Activated CD8-positive, alpha-beta T cell treated with anti-CD3 and anti-CD28 coated beads for 36 hours (primary cell): ENCODE measurements at regions not wholly inside any gene's neighbourhood (a gene's known extent, or its start where the extent isn't known, plus 50 kb on each side); places are given as distances from the start of the nearest gene placed in this dataset.

Experiments
- ATAC-seq: fragments of 200-7000 bp; cut with Tn5 transposase; one replicate; pipeline ENCODE4 v1.10.0; 2021; ENCODE audit warnings: mild to moderate bottlenecking, moderate library complexity
- CTCF ChIA-PET: fragments of 350-600 bp; sonication (Branson Sonifier 250); formaldehyde crosslinking; loops from one replicate; lab custom pipeline; 2021; ENCODE audit warnings: antibody characterized with exemption; lab: Charles Lee
- POLR2A ChIA-PET: fragments of 350-600 bp; sonication (Branson Sonifier 250); formaldehyde crosslinking; loops from one replicate; lab custom pipeline; 2021; ENCODE audit warnings: antibody characterized with exemption; lab: Charles Lee
- DNase-seq: peaks from one replicate; pipeline ENCODE4 v3.0.0-alpha.2; 2020
- H3K27ac Mint-ChIP-seq: one replicate; pipeline ENCODE4 v1.8.0; 2021; ENCODE audit warnings: mild to moderate bottlenecking, mixed read lengths
- H3K27me3 Mint-ChIP-seq: one replicate; pipeline ENCODE4 v1.8.0; 2021; ENCODE audit warnings: mixed read lengths
- H3K36me3 Mint-ChIP-seq: one replicate; pipeline ENCODE4 v1.8.0; 2021; ENCODE audit warnings: low read depth, mixed read lengths
- H3K4me1 Mint-ChIP-seq: one replicate; pipeline ENCODE4 v1.8.0; 2021; ENCODE audit warnings: low read depth, mixed read lengths
- H3K4me3 Mint-ChIP-seq: one replicate; pipeline ENCODE4 v1.8.0; 2021; ENCODE audit warnings: mild to moderate bottlenecking, moderate library complexity, mixed read lengths
- H3K9me3 Mint-ChIP-seq: one replicate; pipeline ENCODE4 v1.8.0; 2021; ENCODE audit warnings: mixed read lengths
- CTCF ChIP-seq: fragments of 200-600 bp; IDR thresholded peaks from one replicate; pipeline ENCODE4 v1.8.0; 2022; ENCODE audit warnings: antibody characterized with exemption, mild to moderate bottlenecking
- intact Hi-C: fragments of 100-400 bp; cut with micrococcal nuclease; formaldehyde crosslinking; loops from one replicate; pipeline ENCODE4 v1.10.0; 2022

GRCh38 chr13:88601949-88602348 is 930.8 kb downstream of the SLITRK5 start:
- POLR2A ChIA-PET: no interaction called here
- H3K27me3 Mint-ChIP-seq: no peaks in the 10 kb centered on the region
- no peak for ATAC-seq

DNA sequence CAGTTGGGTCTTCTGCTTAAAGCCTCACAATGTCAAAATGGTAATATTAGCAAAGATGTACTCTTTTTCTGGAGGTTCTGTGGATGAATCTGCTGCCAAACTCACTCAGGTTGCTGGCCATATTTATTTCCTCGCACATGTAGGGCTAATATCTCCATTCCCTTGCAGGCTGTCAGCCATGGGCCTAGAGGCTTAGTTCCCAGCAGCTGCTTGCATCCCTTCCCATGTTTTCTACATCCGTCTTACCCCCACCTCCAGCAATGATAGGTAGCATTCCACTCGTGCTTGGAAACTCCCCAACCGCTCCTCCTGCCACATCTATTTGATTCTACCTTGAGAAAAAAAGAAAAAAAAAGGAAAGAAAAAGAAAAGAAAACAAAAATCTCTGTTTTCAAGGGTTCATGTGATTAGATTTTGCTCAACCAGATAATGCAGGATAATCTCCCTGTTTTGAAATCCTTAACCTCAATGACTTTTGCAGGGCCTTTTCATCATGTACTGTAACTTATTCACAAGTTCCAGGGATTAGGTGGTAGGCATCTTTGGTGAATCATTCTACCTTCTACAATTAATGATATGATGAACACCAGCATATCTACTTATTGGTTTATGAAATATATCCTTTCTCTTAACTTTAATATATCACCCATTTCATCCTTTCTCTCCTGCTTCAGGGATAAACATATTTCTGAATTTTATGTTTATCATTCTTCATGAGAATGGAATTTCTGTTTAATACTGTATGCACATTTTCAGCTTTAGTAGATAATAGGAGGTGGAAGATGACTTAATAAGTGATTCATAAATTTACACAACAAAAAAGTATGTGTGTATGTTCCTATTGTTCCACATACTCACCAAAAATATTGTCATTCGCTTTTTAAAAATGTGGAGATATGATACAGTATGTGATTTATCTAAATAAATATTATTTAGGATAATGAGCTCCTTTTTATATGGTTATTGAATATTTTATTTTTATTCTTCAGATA is 931.9 kb downstream of the SLITRK5 start:
- Mint-ChIP-seq H3K27me3 (no peaks in the 10 kb centered on the region), H3K4me3 (no peak overlapping the region), H3K4me1 (no peaks in the 10 kb centered on the region), H3K36me3 (no peaks in the 10 kb centered on the region), H3K9me3 (peaks cover 7% of the 10 kb centered on the region), H3K27ac (no peak overlapping the region)
- ChIA-PET CTCF (no interaction called here), POLR2A (no interaction called here)
- no peak for TF ChIP-seq CTCF
- ATAC-seq (no peak), DNase-seq (no peak)
- intact Hi-C loops: no loop called here

More at GRCh38 chr13:88601949-88602348, 930.8 kb downstream of the SLITRK5 start:
- CTCF ChIA-PET: no interaction called here
- H3K4me3 Mint-ChIP-seq: no peak overlapping the region
- H3K9me3 Mint-ChIP-seq: peaks cover 7% of the 10 kb centered on the region
- no peaks in the 10 kb centered on the region for H3K4me1 Mint-ChIP-seq
- H3K36me3 Mint-ChIP-seq: no peaks in the 10 kb centered on the region
- no peak overlapping the region for H3K27ac Mint-ChIP-seq
- no peak for TF ChIP-seq CTCF
- DNase-seq: no peak
- intact Hi-C loops: no loop called here

GRCh38 chr13:88617176-88617575 is 946.0 kb downstream of the SLITRK5 start:
- ChIA-PET POLR2A (no interaction called here), CTCF (no interaction called here)
- Mint-ChIP-seq H3K27me3 (no peaks in the 10 kb centered on the region), H3K27ac (no peak overlapping the region), H3K9me3 (no peaks in the 10 kb centered on the region), H3K4me3 (no peak overlapping the region), H3K4me1 (peaks cover 3% of the 10 kb centered on the region), H3K36me3 (no peaks in the 10 kb centered on the region)
- intact Hi-C loops: no loop called here
- no peak for DNase-seq
- no peak for TF ChIP-seq CTCF
- no peak for ATAC-seq

GRCh38 chr13:88622362-88622973 is 951.3 kb downstream of the SLITRK5 start:
- no peaks in the 10 kb centered on the region for H3K27me3 Mint-ChIP-seq
- peaks cover 6% of the 10 kb centered on the region for H3K9me3 Mint-ChIP-seq
- POLR2A ChIA-PET: no interaction called here
- ATAC-seq: peak; percentile 56
- H3K4me1 Mint-ChIP-seq: peaks cover 15% of the 10 kb centered on the region
- no peaks in the 10 kb centered on the region for H3K36me3 Mint-ChIP-seq
- no peak overlapping the region for H3K27ac Mint-ChIP-seq
- intact Hi-C loops: no loop called here
- no peak overlapping the region for H3K4me3 Mint-ChIP-seq
- TF ChIP-seq CTCF: no peak
- peak; percentile 6 for DNase-seq
- CTCF ChIA-PET: no interaction called here

DNA sequence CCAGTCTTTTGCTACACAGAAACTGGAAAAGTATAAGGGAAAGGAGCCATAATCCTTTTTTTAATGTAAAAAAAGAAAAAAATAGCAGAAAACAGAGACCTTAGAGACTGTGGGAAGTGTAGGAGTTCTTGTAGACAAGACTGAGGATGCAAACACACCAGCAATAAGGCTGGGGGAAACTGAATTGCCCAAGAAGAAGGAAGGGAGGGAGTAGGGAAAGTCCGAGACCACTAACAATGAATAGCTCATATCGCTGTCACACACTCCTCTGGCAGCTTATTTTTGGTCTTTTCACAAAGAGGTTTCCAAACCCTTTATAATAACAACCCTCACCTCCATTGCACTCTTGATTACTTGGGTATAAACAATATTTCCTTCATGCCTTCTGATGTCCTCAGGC is 952.0 kb downstream of the SLITRK5 start:
- Mint-ChIP-seq H3K36me3 (no peaks in the 10 kb centered on the region), H3K27ac (no peak overlapping the region)
- peak; percentile 30 for ATAC-seq

More for the DNA sequence above, 952.0 kb downstream of the SLITRK5 start:
- Mint-ChIP-seq H3K4me3 (no peak overlapping the region), H3K27me3 (no peaks in the 10 kb centered on the region), H3K4me1 (peaks cover 15% of the 10 kb centered on the region), H3K9me3 (peaks cover 11% of the 10 kb centered on the region)
- CTCF ChIA-PET: no interaction called here
- POLR2A ChIA-PET: no interaction called here
- intact Hi-C loops: no loop called here
- DNase-seq: no peak
- TF ChIP-seq CTCF: no peak
